ENCODE measurements at regions not wholly inside any gene's neighbourhood (a gene's known extent, or its start where the extent isn't known, plus 50 kb on each side); places are given as distances from the start of the nearest gene placed in this dataset.

DNA sequence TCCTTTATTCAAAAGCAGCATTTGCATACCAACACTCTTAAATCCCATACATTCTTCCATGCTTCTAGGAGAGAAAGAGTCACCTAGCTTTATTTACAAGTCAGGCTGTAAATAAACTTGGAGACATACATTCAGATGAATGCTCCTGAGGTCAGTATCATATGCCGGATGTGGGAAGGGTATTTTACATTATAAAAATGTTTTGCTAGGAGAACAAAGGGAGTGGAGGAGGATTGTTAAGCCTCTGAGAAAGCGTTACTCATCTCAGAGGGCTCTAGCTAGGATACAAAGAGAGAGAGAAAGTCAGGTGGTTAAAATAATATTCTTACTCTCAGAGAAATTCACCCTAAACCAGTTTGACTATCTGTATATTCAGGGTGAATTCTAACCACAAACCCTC is 300.9 kb upstream of the NPSR1 start:
- TF ChIP-seq, protein P1, sequence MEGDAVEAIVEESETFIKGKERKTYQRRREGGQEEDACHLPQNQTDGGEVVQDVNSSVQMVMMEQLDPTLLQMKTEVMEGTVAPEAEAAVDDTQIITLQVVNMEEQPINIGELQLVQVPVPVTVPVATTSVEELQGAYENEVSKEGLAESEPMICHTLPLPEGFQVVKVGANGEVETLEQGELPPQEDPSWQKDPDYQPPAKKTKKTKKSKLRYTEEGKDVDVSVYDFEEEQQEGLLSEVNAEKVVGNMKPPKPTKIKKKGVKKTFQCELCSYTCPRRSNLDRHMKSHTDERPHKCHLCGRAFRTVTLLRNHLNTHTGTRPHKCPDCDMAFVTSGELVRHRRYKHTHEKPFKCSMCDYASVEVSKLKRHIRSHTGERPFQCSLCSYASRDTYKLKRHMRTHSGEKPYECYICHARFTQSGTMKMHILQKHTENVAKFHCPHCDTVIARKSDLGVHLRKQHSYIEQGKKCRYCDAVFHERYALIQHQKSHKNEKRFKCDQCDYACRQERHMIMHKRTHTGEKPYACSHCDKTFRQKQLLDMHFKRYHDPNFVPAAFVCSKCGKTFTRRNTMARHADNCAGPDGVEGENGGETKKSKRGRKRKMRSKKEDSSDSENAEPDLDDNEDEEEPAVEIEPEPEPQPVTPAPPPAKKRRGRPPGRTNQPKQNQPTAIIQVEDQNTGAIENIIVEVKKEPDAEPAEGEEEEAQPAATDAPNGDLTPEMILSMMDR (IDR thresholded peaks at IDR 0.05), result no peak
- TF ChIP-seq, protein P2, sequence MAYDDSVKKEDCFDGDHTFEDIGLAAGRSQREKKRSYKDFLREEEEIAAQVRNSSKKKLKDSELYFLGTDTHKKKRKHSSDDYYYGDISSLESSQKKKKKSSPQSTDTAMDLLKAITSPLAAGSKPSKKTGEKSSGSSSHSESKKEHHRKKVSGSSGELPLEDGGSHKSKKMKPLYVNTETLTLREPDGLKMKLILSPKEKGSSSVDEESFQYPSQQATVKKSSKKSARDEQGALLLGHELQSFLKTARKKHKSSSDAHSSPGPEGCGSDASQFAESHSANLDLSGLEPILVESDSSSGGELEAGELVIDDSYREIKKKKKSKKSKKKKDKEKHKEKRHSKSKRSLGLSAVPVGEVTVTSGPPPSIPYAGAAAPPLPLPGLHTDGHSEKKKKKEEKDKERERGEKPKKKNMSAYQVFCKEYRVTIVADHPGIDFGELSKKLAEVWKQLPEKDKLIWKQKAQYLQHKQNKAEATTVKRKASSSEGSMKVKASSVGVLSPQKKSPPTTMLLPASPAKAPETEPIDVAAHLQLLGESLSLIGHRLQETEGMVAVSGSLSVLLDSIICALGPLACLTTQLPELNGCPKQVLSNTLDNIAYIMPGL (CRISPR knock-in tag; IDR thresholded peaks at IDR 0.05), result no peak
- TF ChIP-seq TEAD4 (CRISPR knock-in tag; IDR thresholded peaks at IDR 0.05) (no peak), ZNF263 (CRISPR knock-in tag; IDR thresholded peaks at IDR 0.05; ENCODE audit: low read depth) (no peak), ATF2 (CRISPR knock-in tag; IDR thresholded peaks at IDR 0.05; ENCODE audit: borderline replicate concordance, low read depth) (no peak), MAX (CRISPR knock-in tag; IDR thresholded peaks at IDR 0.05) (no peak), E2F5 (CRISPR knock-in tag; IDR thresholded peaks at IDR 0.05) (no peak)
